ENCODE measurements at regions not wholly inside any gene's neighbourhood (a gene's known extent, or its start where the extent isn't known, plus 50 kb on each side); places are given as distances from the start of the nearest gene placed in this dataset.

DNA sequence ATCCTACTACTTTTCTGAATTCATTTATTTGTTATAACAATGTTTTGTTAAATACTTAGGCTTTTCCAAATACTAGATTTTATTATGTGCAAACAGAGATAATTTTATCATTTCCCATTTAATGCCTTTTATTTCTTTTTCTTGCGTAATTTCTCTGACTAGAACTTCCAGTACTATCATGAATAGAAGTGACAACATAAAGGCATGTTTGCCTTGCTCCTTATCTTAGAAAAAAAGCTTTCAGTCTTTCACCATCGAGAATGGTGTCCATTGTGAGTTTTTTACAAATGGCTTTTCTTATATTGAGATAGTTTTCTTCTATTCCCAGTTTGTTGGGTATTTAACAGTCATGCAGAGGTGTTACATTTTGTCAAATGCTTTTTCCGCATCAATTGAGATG lies 453.1 kb upstream of the ZP4 start:
- TF ChIP-seq, protein P1, sequence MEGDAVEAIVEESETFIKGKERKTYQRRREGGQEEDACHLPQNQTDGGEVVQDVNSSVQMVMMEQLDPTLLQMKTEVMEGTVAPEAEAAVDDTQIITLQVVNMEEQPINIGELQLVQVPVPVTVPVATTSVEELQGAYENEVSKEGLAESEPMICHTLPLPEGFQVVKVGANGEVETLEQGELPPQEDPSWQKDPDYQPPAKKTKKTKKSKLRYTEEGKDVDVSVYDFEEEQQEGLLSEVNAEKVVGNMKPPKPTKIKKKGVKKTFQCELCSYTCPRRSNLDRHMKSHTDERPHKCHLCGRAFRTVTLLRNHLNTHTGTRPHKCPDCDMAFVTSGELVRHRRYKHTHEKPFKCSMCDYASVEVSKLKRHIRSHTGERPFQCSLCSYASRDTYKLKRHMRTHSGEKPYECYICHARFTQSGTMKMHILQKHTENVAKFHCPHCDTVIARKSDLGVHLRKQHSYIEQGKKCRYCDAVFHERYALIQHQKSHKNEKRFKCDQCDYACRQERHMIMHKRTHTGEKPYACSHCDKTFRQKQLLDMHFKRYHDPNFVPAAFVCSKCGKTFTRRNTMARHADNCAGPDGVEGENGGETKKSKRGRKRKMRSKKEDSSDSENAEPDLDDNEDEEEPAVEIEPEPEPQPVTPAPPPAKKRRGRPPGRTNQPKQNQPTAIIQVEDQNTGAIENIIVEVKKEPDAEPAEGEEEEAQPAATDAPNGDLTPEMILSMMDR (conservative IDR thresholded peaks at IDR 0.05; ENCODE audit: low read length): no peak
- no peak for TF ChIP-seq EZH2phosphoT487 (IDR thresholded peaks at IDR 0.05; ENCODE audit: borderline replicate concordance)
